EH (cell line): ENCODE measurements at regions not wholly inside any gene's neighbourhood (a gene's known extent, or its start where the extent isn't known, plus 50 kb on each side); places are given as distances from the start of the nearest gene placed in this dataset.

Experiments used
- DNase-seq: peaks from one replicate; pipeline ENCODE4 v3.0.0-alpha.2; 2015; ENCODE audit warnings: low read depth

DNA sequence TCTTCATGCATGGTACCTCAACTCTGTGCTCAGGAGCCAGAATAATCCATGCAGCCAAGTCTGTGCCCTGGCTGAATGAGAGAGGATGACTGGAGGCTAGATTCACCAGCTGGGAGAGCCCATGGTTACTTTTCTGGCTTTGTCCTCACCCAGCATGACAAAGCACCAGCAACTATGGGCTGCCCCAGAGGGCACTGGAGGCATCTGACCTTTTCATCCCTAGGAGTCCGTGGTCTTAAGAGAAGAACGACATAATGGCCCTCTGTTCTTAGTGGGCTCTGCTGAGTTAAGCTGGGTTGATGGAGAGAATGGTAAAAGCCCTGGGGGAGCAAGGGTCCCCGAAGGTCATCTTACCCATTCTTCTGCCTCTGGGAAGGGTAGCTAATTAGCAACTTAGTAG is 54.6 kb upstream of the TNP1 start:
- DNase-seq, result no peak

DNA sequence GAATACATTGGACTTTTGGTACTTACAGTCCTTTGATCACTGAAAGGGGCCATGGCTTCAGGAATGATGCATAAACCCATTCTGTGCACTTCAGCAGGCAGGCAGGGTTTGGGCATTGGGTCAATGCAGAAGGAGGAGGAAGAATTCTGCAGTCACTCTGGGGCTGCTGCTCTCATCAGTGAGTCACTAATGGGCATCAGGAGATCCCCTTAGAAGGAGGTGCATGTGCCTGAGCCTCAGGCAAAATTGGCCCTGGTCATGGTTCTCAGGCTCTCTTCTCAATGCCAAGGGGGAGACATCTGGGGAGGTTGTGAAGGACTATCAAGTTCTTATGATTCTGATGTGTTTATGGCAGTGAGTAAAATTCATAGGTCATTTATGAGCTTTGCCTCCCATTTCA is 52.0 kb upstream of the TNP1 start:
- DNase-seq, result peak; percentile 80

DNA sequence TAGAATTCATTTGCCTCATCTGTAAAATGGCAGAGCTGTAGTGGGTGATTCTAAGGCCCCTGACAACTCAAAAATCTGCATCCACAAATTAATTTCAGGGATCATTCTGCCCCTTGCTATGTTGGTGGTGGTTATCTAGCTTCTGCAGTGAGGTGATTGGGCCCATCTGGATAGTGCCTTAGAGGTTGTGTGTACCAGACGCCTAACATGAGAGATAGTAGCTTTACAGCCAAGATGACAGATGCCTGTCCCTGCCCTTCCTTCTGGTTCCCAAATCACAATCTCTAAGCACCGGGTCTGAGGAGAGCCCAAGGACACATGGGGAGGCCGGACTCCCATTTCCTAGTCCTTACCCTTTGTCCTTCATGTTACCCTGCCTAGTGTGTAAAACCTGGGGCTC is 51.1 kb upstream of the TNP1 start:
- DNase-seq, result no peak

DNA sequence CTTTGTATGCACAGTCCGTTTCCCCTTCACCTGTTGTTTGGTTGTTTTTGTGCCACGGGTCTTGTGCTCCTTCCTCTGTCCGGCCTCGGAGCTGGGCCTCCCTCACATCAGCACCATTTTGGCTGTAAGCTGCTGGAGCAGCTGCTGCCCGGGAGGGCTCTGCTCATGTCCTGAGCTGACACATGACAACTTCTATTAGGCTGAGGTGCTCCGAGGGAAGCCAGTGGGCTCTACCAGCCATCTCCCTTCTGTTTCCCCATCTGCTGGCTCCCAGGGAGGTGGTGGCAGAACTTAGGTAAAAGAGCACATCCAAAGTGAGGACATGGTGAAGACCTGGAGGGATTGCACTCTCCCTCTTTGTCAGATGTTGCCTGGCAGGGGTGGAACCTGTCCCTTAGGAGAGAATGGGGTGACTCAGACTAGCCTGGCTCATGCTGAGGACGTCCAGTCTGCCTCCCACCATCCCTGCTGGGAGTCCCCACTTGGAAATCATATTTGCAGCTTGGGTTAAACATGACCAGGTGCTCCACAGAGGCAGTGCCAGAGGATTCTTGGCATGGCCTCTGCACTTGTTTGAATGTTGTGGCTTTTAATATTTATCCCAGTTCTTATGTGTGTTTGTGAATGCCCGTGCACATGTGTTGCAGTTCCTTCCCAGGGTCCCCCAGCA is 49.8 kb upstream of the TNP1 start:
- no peak for DNase-seq
